Panc1 (cell line): ENCODE measurements at regions not wholly inside any gene's neighbourhood (a gene's known extent, or its start where the extent isn't known, plus 50 kb on each side); places are given as distances from the start of the nearest gene placed in this dataset.

Experiments
- ATAC-seq: fragments of 200-7000 bp; cut with Tn5 transposase; 2 replicates; pipeline ENCODE4 v1.9.1; 2020; ENCODE audit warnings: mild to moderate bottlenecking, moderate library complexity
- BruUV-seq: library from RNA; stranded (reverse); fragments of 400-500 nt; replicated peaks from 2 replicates; lab custom pipeline; 2021; lab: Mats Ljungman, UMichigan
- CTCF ChIA-PET: fragments of 300-600 bp; sonication (Branson Sonifier 250); formaldehyde crosslinking; loops from one replicate; lab custom pipeline; 2022; ENCODE audit warnings: antibody characterized with exemption; lab: Charles Lee
- POLR2A ChIA-PET: fragments of 300-600 bp; sonication (Branson Sonifier 250); formaldehyde crosslinking; loops from one replicate; lab custom pipeline; 2022; ENCODE audit warnings: antibody characterized with exemption; lab: Charles Lee
- DNase-seq: peaks from one replicate; pipeline ENCODE4 v3.0.0-alpha.2; 2010; ENCODE audit warnings: low read depth, low spot score
- H3K27ac ChIP-seq: 2 replicates; pipeline ENCODE4 v1.5.1; 2011; ENCODE audit warnings: mild to moderate bottlenecking, low read length, inconsistent platforms
- H3K27me3 ChIP-seq: fragments of 200-500 bp; sonication (Bioruptor generic); 2 replicates; pipeline ENCODE4 v1.6.0; 2014; ENCODE audit warnings: low read length, inconsistent platforms; ENCODE audit not compliant: control insufficient read depth, insufficient read depth
- H3K36me3 ChIP-seq: fragments of 200-500 bp; sonication (Bioruptor generic); 2 replicates; pipeline ENCODE4 v1.5.1; 2014; ENCODE audit warnings: inconsistent platforms, mild to moderate bottlenecking, low read length, moderate library complexity; ENCODE audit not compliant: control insufficient read depth, insufficient read depth
- H3K4me1 ChIP-seq: 2 replicates; pipeline ENCODE4 v1.5.1; 2011; ENCODE audit warnings: inconsistent platforms, mild to moderate bottlenecking, low read length, moderate library complexity; ENCODE audit not compliant: control insufficient read depth, insufficient read depth
- H3K4me3 ChIP-seq, 2 experiments: 2 replicates each; pipeline ENCODE4 v1.5.1; 2011 to 2012; ENCODE audit warnings: low read depth in 2 of 2, low read length in 2 of 2, mild to moderate bottlenecking in 2 of 2, inconsistent platforms in 1 of 2, moderate library complexity in 1 of 2
- H3K9me3 ChIP-seq: fragments of 200-500 bp; sonication (Bioruptor generic); 2 replicates; pipeline ENCODE4 v1.5.1; 2014; ENCODE audit warnings: low read depth, mild to moderate bottlenecking, inconsistent platforms, low read length, moderate library complexity; ENCODE audit not compliant: control insufficient read depth, insufficient read depth
- POLR2AphosphoS5 ChIP-seq: IDR thresholded peaks from 2 replicates; pipeline ENCODE4 v1.6.1; 2012; ENCODE audit warnings: mild to moderate bottlenecking, low read depth, low read length, moderate library complexity
- SIN3A ChIP-seq: IDR thresholded peaks from 2 replicates; pipeline ENCODE4 v1.6.1; 2012; ENCODE audit warnings: low read depth, mild to moderate bottlenecking, low read length, moderate library complexity, borderline replicate concordance; ENCODE audit not compliant: insufficient read depth
- TCF7L2 ChIP-seq: IDR thresholded peaks from 2 replicates; pipeline ENCODE4 v1.6.1; 2011; ENCODE audit warnings: mild to moderate bottlenecking, low read depth, low read length, inconsistent platforms
- in situ Hi-C: cut with HindIII; loops from 2 replicates; pipeline ENCODE4 v1.10.0; 2016; ENCODE audit warnings: low sequenced_read_pairs, low pct_unique_long_range_greater_than_20kb
- intact Hi-C: fragments of 100-400 bp; cut with micrococcal nuclease; formaldehyde crosslinking; loops from one replicate; pipeline ENCODE4 v1.10.0; 2022; ENCODE audit not compliant: unreplicated experiment
- TF ChIP-seq, protein P1 (sequence below), 2 experiments: IDR thresholded peaks; 2 replicates each; pipeline ENCODE4 v1.6.1; 2011 to 2012; ENCODE audit warnings: low read depth in 2 of 2, control low read depth in 1 of 2, low read length in 1 of 2, mild to moderate bottlenecking in 1 of 2, moderate library complexity in 1 of 2; ENCODE audit not compliant: insufficient read depth in 1 of 2
- TF ChIP-seq, protein P2 (sequence below): fragments of 450-650 bp; IDR thresholded peaks from 2 replicates; pipeline ENCODE4 v1.5.1; 2017; ENCODE audit warnings: mild to moderate bottlenecking

DNA sequence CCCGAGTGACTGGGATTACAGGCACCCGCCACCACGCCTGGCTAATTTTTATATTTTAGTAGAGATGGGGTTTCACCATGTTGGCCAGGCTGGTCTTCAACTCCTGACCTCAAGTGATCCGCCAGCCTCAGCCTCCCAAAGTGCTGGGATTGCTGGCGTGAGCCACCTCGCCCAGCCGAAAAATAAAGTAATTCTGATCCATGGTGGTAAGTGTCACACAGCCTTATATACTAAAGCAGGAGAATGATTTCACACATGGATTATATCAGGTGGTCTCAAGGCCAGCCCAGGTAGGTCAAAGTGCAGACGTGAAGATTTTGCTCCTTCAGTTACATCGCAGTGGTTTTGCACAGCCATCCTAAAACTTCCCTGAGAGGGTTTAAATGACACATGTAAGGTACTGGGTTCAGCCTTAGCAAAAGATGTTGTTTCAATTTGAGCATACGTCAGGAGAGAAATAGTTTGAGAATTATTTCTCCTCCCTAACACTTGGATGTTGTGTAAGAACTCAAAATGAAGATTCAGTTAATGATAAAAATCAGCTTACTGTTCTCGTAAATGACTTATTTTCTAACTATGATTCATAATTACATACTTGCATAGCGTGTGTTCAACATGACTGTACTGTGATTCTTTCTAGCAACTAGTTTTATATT is 93.0 kb upstream of the SLC39A10 start:
- DNase-seq, result no peak
- Histone ChIP-seq H3K4me3 (no peak overlapping the region), H3K4me1 (peaks cover 16% of the 10 kb centered on the region; the same call in 1 of the 2 replicates), H3K27me3 (no peaks in the 10 kb centered on the region), H3K9me3 (no peaks in the 10 kb centered on the region), H3K27ac (no peak overlapping the region; the same call in 1 of the 2 replicates), H3K36me3 (no peaks in the 10 kb centered on the region)
- ChIA-PET CTCF (no interaction called here), POLR2A (no interaction called here)
- BruUV-seq, result no TSS peak
- intact Hi-C loops, result no loop called here
- in situ Hi-C loops, result no loop called here
- peak; percentile 53; the same call in 1 of the 2 replicates for ATAC-seq
- TF ChIP-seq, protein P1, sequence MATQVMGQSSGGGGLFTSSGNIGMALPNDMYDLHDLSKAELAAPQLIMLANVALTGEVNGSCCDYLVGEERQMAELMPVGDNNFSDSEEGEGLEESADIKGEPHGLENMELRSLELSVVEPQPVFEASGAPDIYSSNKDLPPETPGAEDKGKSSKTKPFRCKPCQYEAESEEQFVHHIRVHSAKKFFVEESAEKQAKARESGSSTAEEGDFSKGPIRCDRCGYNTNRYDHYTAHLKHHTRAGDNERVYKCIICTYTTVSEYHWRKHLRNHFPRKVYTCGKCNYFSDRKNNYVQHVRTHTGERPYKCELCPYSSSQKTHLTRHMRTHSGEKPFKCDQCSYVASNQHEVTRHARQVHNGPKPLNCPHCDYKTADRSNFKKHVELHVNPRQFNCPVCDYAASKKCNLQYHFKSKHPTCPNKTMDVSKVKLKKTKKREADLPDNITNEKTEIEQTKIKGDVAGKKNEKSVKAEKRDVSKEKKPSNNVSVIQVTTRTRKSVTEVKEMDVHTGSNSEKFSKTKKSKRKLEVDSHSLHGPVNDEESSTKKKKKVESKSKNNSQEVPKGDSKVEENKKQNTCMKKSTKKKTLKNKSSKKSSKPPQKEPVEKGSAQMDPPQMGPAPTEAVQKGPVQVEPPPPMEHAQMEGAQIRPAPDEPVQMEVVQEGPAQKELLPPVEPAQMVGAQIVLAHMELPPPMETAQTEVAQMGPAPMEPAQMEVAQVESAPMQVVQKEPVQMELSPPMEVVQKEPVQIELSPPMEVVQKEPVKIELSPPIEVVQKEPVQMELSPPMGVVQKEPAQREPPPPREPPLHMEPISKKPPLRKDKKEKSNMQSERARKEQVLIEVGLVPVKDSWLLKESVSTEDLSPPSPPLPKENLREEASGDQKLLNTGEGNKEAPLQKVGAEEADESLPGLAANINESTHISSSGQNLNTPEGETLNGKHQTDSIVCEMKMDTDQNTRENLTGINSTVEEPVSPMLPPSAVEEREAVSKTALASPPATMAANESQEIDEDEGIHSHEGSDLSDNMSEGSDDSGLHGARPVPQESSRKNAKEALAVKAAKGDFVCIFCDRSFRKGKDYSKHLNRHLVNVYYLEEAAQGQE (IDR thresholded peaks at IDR 0.05; ENCODE audit: insufficient read depth in 1 of 2, low read depth in 2 of 2, low read length in 1 of 2), result no peak

DNA sequence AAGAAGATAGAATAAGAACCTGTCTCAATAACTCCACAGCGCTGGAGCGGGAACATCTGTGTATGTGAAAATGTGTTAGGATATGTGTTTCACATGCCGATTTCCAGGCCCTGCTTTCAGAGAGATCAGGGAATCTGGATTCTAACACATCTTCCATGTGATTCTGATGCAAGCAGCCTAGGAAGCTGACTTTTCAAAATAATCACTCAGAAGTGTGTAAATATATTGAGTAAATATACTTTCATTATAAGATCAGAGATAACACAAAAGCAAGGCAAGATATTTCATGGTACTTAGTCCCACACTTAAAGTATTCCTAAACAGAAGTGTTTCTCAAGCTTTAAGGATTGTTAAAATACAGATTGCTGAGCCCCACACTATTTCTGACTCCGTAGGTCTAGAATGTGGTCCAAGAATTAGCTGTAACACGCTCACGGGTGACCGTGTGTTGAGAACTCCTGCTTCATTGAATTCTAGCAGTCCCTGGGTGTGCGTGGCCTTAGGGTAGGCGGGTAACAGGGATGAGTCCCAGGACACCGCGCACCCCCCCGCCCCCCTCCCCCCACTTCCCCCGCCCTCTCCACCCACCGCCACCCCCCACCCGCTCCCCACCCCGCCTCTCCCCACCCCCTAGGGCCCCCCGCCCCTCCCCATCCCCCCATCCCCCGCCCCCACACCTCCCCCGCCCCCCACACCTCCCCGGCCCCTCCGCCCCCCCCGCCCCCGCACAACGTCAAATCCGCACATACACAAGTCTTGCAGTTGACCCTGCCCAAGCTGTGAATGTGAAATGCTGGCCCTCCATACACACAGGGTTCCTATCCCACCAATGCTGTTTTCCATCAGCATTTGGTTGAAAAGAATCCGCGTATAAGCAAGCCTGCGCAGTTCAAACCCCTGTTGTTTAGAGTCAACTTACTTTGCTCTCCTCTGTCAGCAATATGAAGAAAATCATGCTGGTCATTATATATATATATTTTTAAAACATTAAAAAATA is 94.2 kb upstream of the SLC39A10 start:
- CTCF ChIA-PET, result no interaction called here

More for the DNA sequence above, 94.2 kb upstream of the SLC39A10 start:
- H3K4me3 ChIP-seq, result no peak overlapping the region
- no peaks in the 10 kb centered on the region for H3K36me3 ChIP-seq
- intact Hi-C loops, result no loop called here
- H3K27me3 ChIP-seq, result no peaks in the 10 kb centered on the region
- peak; percentile 47; the same call in 1 of the 2 replicates for ATAC-seq
- BruUV-seq, result no TSS peak
- in situ Hi-C loops, result no loop called here
- TF ChIP-seq, protein P1 (IDR thresholded peaks at IDR 0.05; ENCODE audit: insufficient read depth in 1 of 2, low read depth in 2 of 2, low read length in 1 of 2), result no peak
- no peak for TF ChIP-seq SIN3A
- TF ChIP-seq, protein P2, sequence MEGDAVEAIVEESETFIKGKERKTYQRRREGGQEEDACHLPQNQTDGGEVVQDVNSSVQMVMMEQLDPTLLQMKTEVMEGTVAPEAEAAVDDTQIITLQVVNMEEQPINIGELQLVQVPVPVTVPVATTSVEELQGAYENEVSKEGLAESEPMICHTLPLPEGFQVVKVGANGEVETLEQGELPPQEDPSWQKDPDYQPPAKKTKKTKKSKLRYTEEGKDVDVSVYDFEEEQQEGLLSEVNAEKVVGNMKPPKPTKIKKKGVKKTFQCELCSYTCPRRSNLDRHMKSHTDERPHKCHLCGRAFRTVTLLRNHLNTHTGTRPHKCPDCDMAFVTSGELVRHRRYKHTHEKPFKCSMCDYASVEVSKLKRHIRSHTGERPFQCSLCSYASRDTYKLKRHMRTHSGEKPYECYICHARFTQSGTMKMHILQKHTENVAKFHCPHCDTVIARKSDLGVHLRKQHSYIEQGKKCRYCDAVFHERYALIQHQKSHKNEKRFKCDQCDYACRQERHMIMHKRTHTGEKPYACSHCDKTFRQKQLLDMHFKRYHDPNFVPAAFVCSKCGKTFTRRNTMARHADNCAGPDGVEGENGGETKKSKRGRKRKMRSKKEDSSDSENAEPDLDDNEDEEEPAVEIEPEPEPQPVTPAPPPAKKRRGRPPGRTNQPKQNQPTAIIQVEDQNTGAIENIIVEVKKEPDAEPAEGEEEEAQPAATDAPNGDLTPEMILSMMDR, result no peak
- TF ChIP-seq TCF7L2, result no peak
- TF ChIP-seq POLR2AphosphoS5, result no peak
- POLR2A ChIA-PET, result interaction anchor here (0.7 kb wide), 1 partner anchor 24 kb away, joined by 6 read pairs; no protein-coding TSS in a partner anchor
- H3K9me3 ChIP-seq, result no peaks in the 10 kb centered on the region
- no peak for DNase-seq
- peaks cover 16% of the 10 kb centered on the region; the same call in 1 of the 2 replicates for H3K4me1 ChIP-seq
- peak overlapping the region; percentile 57; the same call in 1 of the 2 replicates for H3K27ac ChIP-seq
